OCI-LY7 (cell line): ENCODE measurements at regions not wholly inside any gene's neighbourhood (a gene's known extent, or its start where the extent isn't known, plus 50 kb on each side); places are given as distances from the start of the nearest gene placed in this dataset.

Source experiments
- EZH2phosphoT487 ChIP-seq: fragments of 200-600 bp; sonication (generic); IDR thresholded peaks from 2 replicates; pipeline ENCODE4 v1.6.1; 2018; ENCODE audit warnings: low read depth, borderline replicate concordance, mild to moderate bottlenecking, mixed run types, antibody characterized with exemption, low read length, moderate library complexity, mixed read lengths
- TF ChIP-seq, protein P1 (sequence below): fragments of 200-600 bp; sonication (generic); conservative IDR thresholded peaks from 2 replicates; pipeline ENCODE4 v1.5.1; 2014; ENCODE audit warnings: mild to moderate bottlenecking, antibody characterized with exemption, low read length, moderate library complexity, mixed read lengths

DNA sequence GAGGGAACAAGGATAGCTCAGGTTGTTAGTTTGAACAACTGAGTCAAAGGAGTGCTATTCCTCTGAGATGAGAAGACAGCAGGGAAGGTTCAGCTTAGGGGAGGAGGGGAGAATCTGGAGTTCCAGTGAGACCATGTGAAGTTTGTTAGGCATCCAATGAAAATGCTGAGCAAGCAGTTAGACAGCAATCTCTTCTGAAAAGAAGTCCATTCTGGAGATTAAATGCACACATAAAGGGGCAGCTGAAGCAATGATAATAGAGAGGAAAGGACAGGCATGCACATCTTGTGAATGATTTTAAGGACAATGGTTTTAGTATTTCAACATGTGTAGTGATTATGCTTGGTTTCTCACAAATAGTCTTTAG, 89.7 kb upstream of the GHITM start:
- TF ChIP-seq, protein P1, sequence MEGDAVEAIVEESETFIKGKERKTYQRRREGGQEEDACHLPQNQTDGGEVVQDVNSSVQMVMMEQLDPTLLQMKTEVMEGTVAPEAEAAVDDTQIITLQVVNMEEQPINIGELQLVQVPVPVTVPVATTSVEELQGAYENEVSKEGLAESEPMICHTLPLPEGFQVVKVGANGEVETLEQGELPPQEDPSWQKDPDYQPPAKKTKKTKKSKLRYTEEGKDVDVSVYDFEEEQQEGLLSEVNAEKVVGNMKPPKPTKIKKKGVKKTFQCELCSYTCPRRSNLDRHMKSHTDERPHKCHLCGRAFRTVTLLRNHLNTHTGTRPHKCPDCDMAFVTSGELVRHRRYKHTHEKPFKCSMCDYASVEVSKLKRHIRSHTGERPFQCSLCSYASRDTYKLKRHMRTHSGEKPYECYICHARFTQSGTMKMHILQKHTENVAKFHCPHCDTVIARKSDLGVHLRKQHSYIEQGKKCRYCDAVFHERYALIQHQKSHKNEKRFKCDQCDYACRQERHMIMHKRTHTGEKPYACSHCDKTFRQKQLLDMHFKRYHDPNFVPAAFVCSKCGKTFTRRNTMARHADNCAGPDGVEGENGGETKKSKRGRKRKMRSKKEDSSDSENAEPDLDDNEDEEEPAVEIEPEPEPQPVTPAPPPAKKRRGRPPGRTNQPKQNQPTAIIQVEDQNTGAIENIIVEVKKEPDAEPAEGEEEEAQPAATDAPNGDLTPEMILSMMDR: no peak
- no peak for TF ChIP-seq EZH2phosphoT487
